ENCODE measurements at regions not wholly inside any gene's neighbourhood (a gene's known extent, or its start where the extent isn't known, plus 50 kb on each side); places are given as distances from the start of the nearest gene placed in this dataset.

DNA sequence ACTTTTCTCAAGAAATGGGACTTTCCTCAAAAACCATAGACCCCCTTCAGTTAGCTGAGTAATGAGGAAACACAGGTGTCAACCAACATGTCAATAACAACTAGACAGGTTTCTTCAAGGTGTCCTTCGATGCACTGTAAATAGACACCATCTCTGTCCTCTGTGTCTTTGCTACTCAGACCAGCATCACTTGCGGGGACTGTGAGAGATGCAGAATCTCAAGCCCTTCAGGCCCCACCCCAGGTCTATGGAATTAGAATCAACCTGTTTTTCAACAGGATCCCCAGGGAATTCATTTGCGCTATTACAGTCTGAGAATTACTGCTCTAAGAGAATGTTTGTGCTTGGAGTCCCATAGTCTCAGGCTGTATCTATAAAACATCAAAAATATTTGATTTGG, 469.9 kb downstream of the COG6 start:
- H3K4me3 ChIP-seq (ENCODE audit: low read length in 2 of 2): no peak overlapping the region
- H3K27me3 ChIP-seq (ENCODE audit: control insufficient read depth in 1 of 2, insufficient read depth in 2 of 2, low read length in 2 of 2): no peaks in the 10 kb centered on the region
- H3K4me1 ChIP-seq (ENCODE audit: control insufficient read depth, insufficient read depth, low read length): no peaks in the 10 kb centered on the region
- no peaks in the 10 kb centered on the region for H3K36me3 ChIP-seq (ENCODE audit: control insufficient read depth in 2 of 2, insufficient read depth in 2 of 2, low read length in 2 of 2)
- no peak overlapping the region for H3K27ac ChIP-seq (ENCODE audit: low read length)
- no peaks in the 10 kb centered on the region for H3K9me3 ChIP-seq (ENCODE audit: control insufficient read depth in 2 of 2, low read length in 2 of 2)
- no peak overlapping the region for H3K9ac ChIP-seq (ENCODE audit: low read length in 2 of 2)

- Histone ChIP-seq H3K4me3 (ENCODE audit: low read length in 2 of 2) (no peak overlapping the region), H3K36me3 (ENCODE audit: control insufficient read depth in 2 of 2, insufficient read depth in 2 of 2, low read length in 2 of 2) (no peaks in the 10 kb centered on the region), H3K27me3 (ENCODE audit: control insufficient read depth in 1 of 2, insufficient read depth in 2 of 2, low read length in 2 of 2) (no peaks in the 10 kb centered on the region), H3K9ac (ENCODE audit: low read length in 2 of 2) (no peak overlapping the region), H3K27ac (ENCODE audit: low read length) (no peak overlapping the region), H3K9me3 (ENCODE audit: control insufficient read depth in 2 of 2, low read length in 2 of 2) (no peaks in the 10 kb centered on the region), H3K4me1 (ENCODE audit: control insufficient read depth, insufficient read depth, low read length) (no peaks in the 10 kb centered on the region)
These were observed 471.0 kb downstream of the COG6 start for GRCh38 chr13:40126306-40127085.

DNA sequence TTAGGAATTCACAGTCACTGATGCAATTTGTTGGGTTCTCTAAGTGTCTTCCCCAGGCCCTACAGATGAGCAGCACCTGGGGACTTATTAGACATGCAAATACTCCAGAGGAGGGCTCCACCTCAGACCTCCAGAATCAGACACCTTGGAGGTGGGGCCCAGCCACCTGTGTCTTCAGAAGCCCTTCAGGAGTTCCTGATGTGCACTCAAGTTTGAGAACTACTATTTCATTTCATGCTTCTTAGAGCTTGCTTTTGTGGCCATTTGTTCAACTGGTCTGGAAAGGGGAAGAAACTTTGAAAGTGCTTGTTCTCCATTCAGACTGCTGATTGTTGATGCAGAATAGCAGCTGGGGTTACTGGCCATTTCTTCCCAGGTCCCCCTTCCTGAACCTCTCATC, 472.0 kb downstream of the COG6 start:
- H3K27ac ChIP-seq (ENCODE audit: low read length): no peak overlapping the region
- H3K4me1 ChIP-seq (ENCODE audit: control insufficient read depth, insufficient read depth, low read length): no peaks in the 10 kb centered on the region
- H3K9ac ChIP-seq (ENCODE audit: low read length in 2 of 2): no peak overlapping the region
- H3K27me3 ChIP-seq (ENCODE audit: control insufficient read depth in 1 of 2, insufficient read depth in 2 of 2, low read length in 2 of 2): no peaks in the 10 kb centered on the region
- H3K4me3 ChIP-seq (ENCODE audit: low read length in 2 of 2): no peak overlapping the region
- no peaks in the 10 kb centered on the region for H3K36me3 ChIP-seq (ENCODE audit: control insufficient read depth in 2 of 2, insufficient read depth in 2 of 2, low read length in 2 of 2)
- H3K9me3 ChIP-seq (ENCODE audit: control insufficient read depth in 2 of 2, low read length in 2 of 2): no peaks in the 10 kb centered on the region

DNA sequence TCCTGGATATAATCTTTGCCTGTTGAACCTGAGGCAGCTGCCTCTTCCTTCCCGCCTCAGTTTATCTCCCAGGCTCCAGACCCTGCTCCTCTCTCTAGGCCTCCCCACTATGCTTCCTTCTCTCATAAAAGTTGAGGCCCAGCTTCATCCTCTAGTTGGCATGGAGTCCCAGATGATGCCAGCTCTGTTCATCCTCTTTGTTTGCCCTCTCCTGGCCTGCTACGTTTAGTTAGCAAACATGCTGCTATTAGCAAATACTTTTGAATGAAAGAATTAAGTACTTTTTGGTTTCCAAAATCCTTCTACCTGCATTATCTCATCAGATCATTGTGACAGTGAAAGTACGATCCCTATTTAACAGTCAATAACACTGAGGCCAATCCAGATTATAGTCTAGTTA, 472.5 kb downstream of the COG6 start:
- no peak overlapping the region for H3K9ac ChIP-seq (ENCODE audit: low read length in 2 of 2)
- H3K27ac ChIP-seq (ENCODE audit: low read length): no peak overlapping the region
- no peaks in the 10 kb centered on the region for H3K4me1 ChIP-seq (ENCODE audit: control insufficient read depth, insufficient read depth, low read length)
- no peaks in the 10 kb centered on the region for H3K9me3 ChIP-seq (ENCODE audit: control insufficient read depth in 2 of 2, low read length in 2 of 2)
- H3K27me3 ChIP-seq (ENCODE audit: control insufficient read depth in 1 of 2, insufficient read depth in 2 of 2, low read length in 2 of 2): no peaks in the 10 kb centered on the region
- no peak overlapping the region for H3K4me3 ChIP-seq (ENCODE audit: low read length in 2 of 2)
- no peaks in the 10 kb centered on the region for H3K36me3 ChIP-seq (ENCODE audit: control insufficient read depth in 2 of 2, insufficient read depth in 2 of 2, low read length in 2 of 2)

DNA sequence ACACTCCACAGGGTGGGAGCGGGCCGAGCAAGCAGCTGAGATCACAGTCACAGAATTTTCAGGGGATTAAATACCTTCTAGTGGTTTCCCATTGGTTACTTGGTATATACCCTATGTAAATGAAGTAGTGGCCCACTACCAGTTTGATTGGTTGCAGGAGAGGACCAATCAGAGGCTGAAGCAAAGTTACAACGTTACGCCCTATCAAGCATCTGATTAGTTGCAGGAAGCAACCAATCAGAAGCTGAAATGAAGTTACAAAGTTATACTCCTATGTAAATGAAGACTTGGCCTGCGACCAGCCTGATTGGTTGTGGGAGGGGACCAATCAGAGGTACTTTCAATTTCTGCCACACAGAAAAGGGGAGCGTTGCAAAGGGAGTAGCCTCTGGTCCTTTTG, 474.0 kb downstream of the COG6 start:
- no peak overlapping the region for H3K9ac ChIP-seq (ENCODE audit: low read length in 2 of 2)
- no peak overlapping the region for H3K4me3 ChIP-seq (ENCODE audit: low read length in 2 of 2)
- no peak overlapping the region for H3K27ac ChIP-seq (ENCODE audit: low read length)
- H3K4me1 ChIP-seq (ENCODE audit: control insufficient read depth, insufficient read depth, low read length): no peaks in the 10 kb centered on the region
- H3K27me3 ChIP-seq (ENCODE audit: control insufficient read depth in 1 of 2, insufficient read depth in 2 of 2, low read length in 2 of 2): no peaks in the 10 kb centered on the region
- no peaks in the 10 kb centered on the region for H3K36me3 ChIP-seq (ENCODE audit: control insufficient read depth in 2 of 2, insufficient read depth in 2 of 2, low read length in 2 of 2)
- H3K9me3 ChIP-seq (ENCODE audit: control insufficient read depth in 2 of 2, low read length in 2 of 2): no peaks in the 10 kb centered on the region

DNA sequence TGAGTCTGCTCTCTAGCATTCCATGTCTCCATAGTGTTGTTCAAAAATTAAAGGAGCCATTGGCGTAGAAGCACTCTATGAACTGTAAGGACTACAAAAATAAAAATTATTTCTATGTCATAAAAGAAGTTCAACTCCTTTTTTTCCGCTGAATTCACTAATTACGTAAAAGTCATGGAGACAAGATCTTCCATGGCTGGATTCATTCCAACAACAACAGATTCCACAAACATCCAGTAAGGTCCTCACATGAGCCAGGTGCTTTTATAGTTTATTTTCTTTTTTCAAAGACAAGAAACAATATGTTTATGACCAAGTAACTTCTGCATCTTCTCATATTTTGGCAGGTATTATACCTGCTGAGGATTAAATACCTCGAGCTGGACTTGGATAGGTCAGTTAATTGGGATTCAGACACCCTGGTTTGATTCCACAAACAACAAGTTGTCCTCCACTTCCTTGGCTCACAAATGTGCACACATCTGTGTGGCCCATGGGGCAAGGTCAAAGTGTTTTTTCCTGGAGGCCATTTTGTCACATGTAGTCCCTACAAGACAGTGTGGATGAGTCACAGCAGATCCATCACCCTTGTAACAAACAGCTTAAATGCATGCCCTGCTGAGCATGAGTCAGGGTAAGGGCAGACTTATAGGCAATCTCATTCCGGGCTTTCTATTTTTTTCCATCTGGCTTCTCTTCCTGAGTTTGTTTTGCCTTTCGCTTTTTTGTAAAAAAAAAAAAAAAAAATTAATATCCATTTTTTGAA, 475.6 kb downstream of the COG6 start:
- H3K27ac ChIP-seq (ENCODE audit: low read length): no peak overlapping the region
- H3K4me1 ChIP-seq (ENCODE audit: control insufficient read depth, insufficient read depth, low read length): no peaks in the 10 kb centered on the region
- H3K36me3 ChIP-seq (ENCODE audit: control insufficient read depth in 2 of 2, insufficient read depth in 2 of 2, low read length in 2 of 2): no peaks in the 10 kb centered on the region
- H3K9me3 ChIP-seq (ENCODE audit: control insufficient read depth in 2 of 2, low read length in 2 of 2): no peaks in the 10 kb centered on the region
- H3K4me3 ChIP-seq (ENCODE audit: low read length in 2 of 2): no peak overlapping the region
- no peak overlapping the region for H3K9ac ChIP-seq (ENCODE audit: low read length in 2 of 2)
- no peaks in the 10 kb centered on the region for H3K27me3 ChIP-seq (ENCODE audit: control insufficient read depth in 1 of 2, insufficient read depth in 2 of 2, low read length in 2 of 2)

DNA sequence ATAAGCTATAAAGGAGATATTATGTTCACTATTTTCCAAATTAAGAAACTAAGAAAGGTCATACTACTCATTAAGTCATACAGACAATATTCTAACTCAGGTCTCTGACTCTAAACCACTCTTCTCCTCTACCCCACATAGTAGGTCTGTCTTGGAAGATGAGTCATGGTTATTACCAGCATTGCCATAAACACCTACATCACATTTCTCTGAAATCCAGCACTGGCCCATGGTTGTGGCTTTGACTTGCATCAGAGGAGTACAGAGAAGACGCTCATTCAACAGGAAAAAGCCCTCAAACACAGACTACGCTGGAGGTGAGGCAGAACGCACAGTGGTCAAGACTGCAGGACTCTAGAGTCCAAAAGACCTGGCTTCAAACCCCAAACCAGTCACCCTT, 476.8 kb downstream of the COG6 start:
- Histone ChIP-seq H3K36me3 (ENCODE audit: control insufficient read depth in 2 of 2, insufficient read depth in 2 of 2, low read length in 2 of 2) (no peaks in the 10 kb centered on the region), H3K27me3 (ENCODE audit: control insufficient read depth in 1 of 2, insufficient read depth in 2 of 2, low read length in 2 of 2) (no peaks in the 10 kb centered on the region), H3K27ac (ENCODE audit: low read length) (no peak overlapping the region), H3K9ac (ENCODE audit: low read length in 2 of 2) (no peak overlapping the region), H3K4me3 (ENCODE audit: low read length in 2 of 2) (no peak overlapping the region), H3K4me1 (ENCODE audit: control insufficient read depth, insufficient read depth, low read length) (no peaks in the 10 kb centered on the region), H3K9me3 (ENCODE audit: control insufficient read depth in 2 of 2, low read length in 2 of 2) (no peaks in the 10 kb centered on the region)

- no peaks in the 10 kb centered on the region for H3K36me3 ChIP-seq (ENCODE audit: control insufficient read depth in 2 of 2, insufficient read depth in 2 of 2, low read length in 2 of 2)
- H3K27ac ChIP-seq (ENCODE audit: low read length): no peak overlapping the region
- H3K9me3 ChIP-seq (ENCODE audit: control insufficient read depth in 2 of 2, low read length in 2 of 2): no peaks in the 10 kb centered on the region
- no peaks in the 10 kb centered on the region for H3K4me1 ChIP-seq (ENCODE audit: control insufficient read depth, insufficient read depth, low read length)
- H3K9ac ChIP-seq (ENCODE audit: low read length in 2 of 2): no peak overlapping the region
- H3K4me3 ChIP-seq (ENCODE audit: low read length in 2 of 2): no peak overlapping the region
- H3K27me3 ChIP-seq (ENCODE audit: control insufficient read depth in 1 of 2, insufficient read depth in 2 of 2, low read length in 2 of 2): no peaks in the 10 kb centered on the region
These were observed 481.4 kb downstream of the COG6 start for GRCh38 chr13:40136896-40137295.

DNA sequence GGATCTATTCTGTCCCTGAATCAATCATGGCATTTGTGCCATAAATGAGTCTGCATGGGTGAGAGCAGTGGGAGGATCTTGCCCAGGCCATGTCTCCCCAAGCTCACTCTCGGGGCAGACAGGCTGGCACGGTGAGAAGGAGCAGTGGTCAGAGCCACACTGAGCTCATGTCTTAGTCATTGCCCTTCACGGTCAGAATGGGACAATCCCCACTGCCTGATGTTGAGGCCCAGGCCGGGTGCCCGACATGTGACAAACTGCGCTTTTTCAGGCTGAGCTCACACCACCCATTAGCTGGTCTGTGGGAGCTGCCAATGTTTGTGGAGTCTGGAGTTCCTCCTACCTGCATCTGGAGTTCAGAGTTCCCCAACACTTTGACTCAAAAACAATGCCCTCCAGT, 481.9 kb downstream of the COG6 start:
- Histone ChIP-seq H3K4me1 (ENCODE audit: control insufficient read depth, insufficient read depth, low read length) (no peaks in the 10 kb centered on the region), H3K4me3 (ENCODE audit: low read length in 2 of 2) (no peak overlapping the region), H3K9ac (ENCODE audit: low read length in 2 of 2) (no peak overlapping the region), H3K9me3 (ENCODE audit: control insufficient read depth in 2 of 2, low read length in 2 of 2) (no peaks in the 10 kb centered on the region), H3K27ac (ENCODE audit: low read length) (no peak overlapping the region), H3K36me3 (ENCODE audit: control insufficient read depth in 2 of 2, insufficient read depth in 2 of 2, low read length in 2 of 2) (no peaks in the 10 kb centered on the region), H3K27me3 (ENCODE audit: control insufficient read depth in 1 of 2, insufficient read depth in 2 of 2, low read length in 2 of 2) (no peaks in the 10 kb centered on the region)

DNA sequence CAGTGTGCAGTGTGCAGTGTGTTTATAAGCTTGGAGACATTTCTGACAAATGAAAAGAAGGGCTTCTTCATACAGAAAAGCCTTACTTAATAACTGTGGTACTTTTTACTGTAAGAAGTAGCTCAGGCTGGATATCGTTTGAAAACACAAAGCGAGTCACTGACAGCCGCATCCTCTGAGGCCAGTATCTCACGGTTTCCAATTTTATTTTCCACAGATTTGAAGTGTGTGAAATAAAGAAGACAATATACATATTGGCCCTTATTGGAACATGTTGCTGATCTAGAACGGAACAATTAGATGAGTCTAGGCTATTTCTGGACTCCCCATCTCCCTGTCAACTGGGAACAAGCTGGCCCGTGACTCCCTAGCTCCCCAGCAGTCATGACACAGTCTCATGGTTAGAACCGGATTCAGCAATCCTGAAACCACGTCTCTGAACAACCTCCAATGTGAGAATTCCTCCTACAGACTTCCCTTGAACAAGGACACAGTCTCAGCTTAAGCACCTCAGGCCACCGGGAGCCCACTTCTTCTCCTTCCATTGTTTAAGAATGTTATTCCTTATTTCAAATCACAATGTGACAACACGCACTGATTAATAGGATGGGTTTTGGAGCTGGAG, 484.5 kb downstream of the COG6 start:
- Histone ChIP-seq H3K36me3 (ENCODE audit: control insufficient read depth in 2 of 2, insufficient read depth in 2 of 2, low read length in 2 of 2) (no peaks in the 10 kb centered on the region), H3K4me1 (ENCODE audit: control insufficient read depth, insufficient read depth, low read length) (no peaks in the 10 kb centered on the region), H3K9me3 (ENCODE audit: control insufficient read depth in 2 of 2, low read length in 2 of 2) (no peaks in the 10 kb centered on the region), H3K27ac (ENCODE audit: low read length) (no peak overlapping the region), H3K27me3 (ENCODE audit: control insufficient read depth in 1 of 2, insufficient read depth in 2 of 2, low read length in 2 of 2) (no peaks in the 10 kb centered on the region), H3K4me3 (ENCODE audit: low read length in 2 of 2) (no peak overlapping the region), H3K9ac (ENCODE audit: low read length in 2 of 2) (no peak overlapping the region)
